Thyroid gland (tissue), 4 donors: ENCODE measurements at regions not wholly inside any gene's neighbourhood (a gene's known extent, or its start where the extent isn't known, plus 50 kb on each side); places are given as distances from the start of the nearest gene placed in this dataset.

ENCODE experiments used
- DNase-seq, 2 donors: peaks; one replicate each; pipeline ENCODE4 v3.0.0-alpha.2; 2019
- H3K27ac ChIP-seq, 3 donors: fragments of 200-600 bp; sonication (generic); 1 replicate in 2 of 3; 2 replicates in 1 of 3; pipeline ENCODE4 v1.5.1; 2016 to 2019; ENCODE audit warnings: mild to moderate bottlenecking in 1 of 3, moderate library complexity in 1 of 3
- H3K27me3 ChIP-seq: fragments of 200-600 bp; sonication (generic); one replicate; pipeline ENCODE4 v1.5.1; 2019
- H3K36me3 ChIP-seq, 2 donors: fragments of 200-600 bp; sonication (generic); one replicate each; pipeline ENCODE4 v1.5.1; 2016 to 2019
- H3K4me1 ChIP-seq, 2 donors: fragments of 200-600 bp; sonication (generic); one replicate each; pipeline ENCODE4 v1.5.1; 2017 to 2019
- H3K4me3 ChIP-seq, 3 donors: fragments of 200-600 bp; sonication (generic); replicated peaks in 1 of 3; 1 replicate in 2 of 3; 2 replicates in 1 of 3; pipeline ENCODE4 v1.5.1; 2016; ENCODE audit warnings: mild to moderate bottlenecking in 1 of 3
- H3K9me3 ChIP-seq: fragments of 200-600 bp; sonication (generic); one replicate; pipeline ENCODE4 v1.5.1; 2017
- CTCF ChIP-seq, 6 experiments: fragments of 200-600 bp in 3 of 6; fragments of 450-650 bp in 3 of 6; sonication (generic) in 3 of 6; IDR thresholded peaks; one replicate each; pipeline ENCODE4 v1.5.1; 2016 to 2019; ENCODE audit warnings: antibody characterized with exemption in 6 of 6, mild to moderate bottlenecking in 2 of 6, inconsistent platforms in 1 of 6, moderate library complexity in 1 of 6
- POLR2A ChIP-seq, 2 donors: fragments of 450-650 bp; IDR thresholded peaks; one replicate each; pipeline ENCODE4 v1.6.1; 2017; ENCODE audit warnings: antibody characterized with exemption in 2 of 2, mild to moderate bottlenecking in 2 of 2, moderate library complexity in 1 of 2
- WGBS, 2 donors: methylation state at CpG; one replicate each; pipeline ENCODE4 v1.1.5; 2017; 5-methylcytosine and 5-hydroxymethylcytosine counted together
- intact Hi-C: fragments of 100-400 bp; cut with DNase I; formaldehyde crosslinking; loops from one replicate; pipeline ENCODE4 v1.15.1; 2023

GRCh38 chr3:78178740-78179363, 1139.0 kb downstream of the ROBO2 start:
- TF ChIP-seq POLR2A (IDR thresholded peaks at IDR 0.05) = no peak
- TF ChIP-seq CTCF (IDR thresholded peaks at IDR 0.05) = no peak
- Histone ChIP-seq H3K27me3 (no peaks in the 10 kb centered on the region), H3K27ac (no peak overlapping the region), H3K36me3 (no peaks in the 10 kb centered on the region), H3K4me1 (no peaks in the 10 kb centered on the region), H3K4me3 (no peak overlapping the region), H3K9me3 (no peaks in the 10 kb centered on the region)
- 85 to 88% methylated on average over 1 of the region's 1 CpG for WGBS, 2 donors
- intact Hi-C loops = no loop called here
- no peak for DNase-seq

DNA sequence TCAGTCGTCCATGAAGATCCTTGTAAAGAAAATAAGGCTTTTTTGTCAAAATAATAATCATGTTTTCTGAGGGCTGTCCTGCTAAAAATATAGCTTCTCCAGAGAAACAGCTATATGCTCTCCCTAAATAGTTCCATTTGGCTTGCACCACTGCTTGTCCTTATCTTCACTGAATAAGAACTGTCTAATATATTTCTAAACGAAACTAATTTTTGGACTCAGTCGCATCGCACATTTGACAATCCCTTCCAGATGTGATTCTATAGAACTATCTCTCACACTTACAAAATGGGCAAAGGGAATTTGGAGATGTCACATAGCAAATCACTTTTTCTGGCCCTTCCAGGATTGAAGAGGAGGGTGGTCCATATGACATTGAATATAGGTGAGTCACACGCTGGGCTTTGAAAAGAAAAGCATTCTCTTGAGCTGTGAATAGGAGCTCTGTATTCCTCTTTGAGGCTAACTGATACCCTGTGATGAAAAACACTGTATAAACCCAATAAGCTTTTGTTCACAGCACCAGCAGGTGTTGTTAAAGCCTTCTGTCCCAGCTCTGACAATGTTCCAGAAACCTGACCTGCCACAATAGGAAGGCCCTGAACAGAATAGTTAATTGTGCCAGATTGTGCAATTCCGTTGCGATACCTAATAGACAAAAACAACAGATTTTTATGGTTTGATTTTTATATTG, 1144.2 kb downstream of the ROBO2 start:
- Histone ChIP-seq H3K9me3 (no peaks in the 10 kb centered on the region), H3K27me3 (no peaks in the 10 kb centered on the region), H3K4me3 (no peak overlapping the region), H3K27ac (no peak overlapping the region), H3K4me1 (no peaks in the 10 kb centered on the region), H3K36me3 (no peaks in the 10 kb centered on the region)
- intact Hi-C loops = no loop called here
- no peak for DNase-seq
- TF ChIP-seq POLR2A (IDR thresholded peaks at IDR 0.05) (no peak), CTCF (IDR thresholded peaks at IDR 0.05) (no peak)
- WGBS, 2 donors = 77 to 89% methylated on average over 7 of the region's 7 CpGs

GRCh38 chr3:78186404-78186803, 1146.5 kb downstream of the ROBO2 start:
- intact Hi-C loops = no loop called here
- Histone ChIP-seq H3K9me3 (no peaks in the 10 kb centered on the region), H3K4me1 (no peaks in the 10 kb centered on the region), H3K36me3 (no peaks in the 10 kb centered on the region), H3K27ac (no peak overlapping the region), H3K27me3 (no peaks in the 10 kb centered on the region), H3K4me3 (no peak overlapping the region)
- DNase-seq = no peak
- 87 to 93% methylated on average over 1 of the region's 1 CpG for WGBS, 2 donors
- TF ChIP-seq CTCF (IDR thresholded peaks at IDR 0.05) (no peak), POLR2A (IDR thresholded peaks at IDR 0.05) (no peak)

DNA sequence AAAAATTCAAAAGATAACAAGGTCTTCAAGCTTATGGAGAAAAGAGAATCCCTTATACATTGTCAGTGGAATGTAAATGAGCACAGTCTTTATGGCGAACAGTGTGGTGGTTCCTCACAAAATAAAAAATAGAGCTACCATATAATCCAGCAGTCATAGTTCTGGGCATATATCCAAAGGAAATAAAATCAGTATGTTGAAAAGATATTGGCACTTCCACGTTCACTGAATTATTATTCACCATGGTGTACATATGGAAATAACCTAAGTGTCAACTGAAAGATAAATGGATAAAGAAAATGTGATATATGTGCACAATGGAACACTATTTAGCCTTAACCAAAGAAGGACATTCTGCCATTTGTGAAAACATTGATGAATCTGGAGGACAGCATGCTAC, 1161.2 kb downstream of the ROBO2 start:
- Histone ChIP-seq H3K36me3 (no peaks in the 10 kb centered on the region), H3K27me3 (no peaks in the 10 kb centered on the region), H3K4me1 (no peaks in the 10 kb centered on the region), H3K9me3 (no peaks in the 10 kb centered on the region), H3K4me3 (no peak overlapping the region), H3K27ac (no peak overlapping the region)
- 64 to 71% methylated on average over 2 of the region's 2 CpGs for whole genome bisulfite sequencing, 2 donors
- intact Hi-C loops = no loop called here
- no peak for DNase-seq
- TF ChIP-seq CTCF (IDR thresholded peaks at IDR 0.05) (no peak), POLR2A (IDR thresholded peaks at IDR 0.05) (no peak)

DNA sequence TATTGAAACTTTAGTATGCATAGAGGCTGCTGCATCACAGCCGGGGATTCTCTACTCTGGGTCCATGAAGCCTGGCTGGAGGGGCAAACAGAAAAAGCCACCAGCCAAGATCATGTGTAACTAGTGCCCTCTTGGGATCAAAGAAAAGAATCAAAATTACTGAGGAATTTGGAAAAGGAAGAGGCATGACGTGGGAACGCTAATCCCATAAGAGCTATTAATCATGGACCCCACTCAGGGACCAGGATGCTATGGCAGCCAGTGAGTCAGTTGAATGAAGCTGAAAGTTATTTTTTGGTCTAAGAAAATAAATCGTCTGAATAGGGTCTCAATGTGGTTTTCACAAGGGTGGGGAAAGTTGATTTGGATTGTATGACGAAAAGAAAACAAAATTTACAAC, 1165.1 kb downstream of the ROBO2 start:
- no peak overlapping the region for H3K4me3 ChIP-seq

More for the DNA sequence above, 1165.1 kb downstream of the ROBO2 start:
- H3K36me3 ChIP-seq = no peaks in the 10 kb centered on the region
- intact Hi-C loops = no loop called here
- no peaks in the 10 kb centered on the region for H3K4me1 ChIP-seq
- TF ChIP-seq CTCF (IDR thresholded peaks at IDR 0.05) = peak in 3 of 6 experiments; percentile 23 to 42 (median 32)
- TF ChIP-seq POLR2A (IDR thresholded peaks at IDR 0.05) = no peak
- no peaks in the 10 kb centered on the region for H3K27me3 ChIP-seq
- DNase-seq = peak; percentile 3 to 5
- no peaks in the 10 kb centered on the region for H3K9me3 ChIP-seq
- WGBS, 2 donors = 23 to 29% methylated on average over 5 of the region's 5 CpGs
- no peak overlapping the region for H3K27ac ChIP-seq
